IMR-90 (cell line): ENCODE measurements at regions not wholly inside any gene's neighbourhood (a gene's known extent, or its start where the extent isn't known, plus 50 kb on each side); places are given as distances from the start of the nearest gene placed in this dataset.
A peak's percentile ranks its signal among the peaks of the same experiment; 100 is the strongest.

Experiments
- ATAC-seq: fragments of 200-7000 bp; cut with Tn5 transposase; 2 replicates; pipeline ENCODE4 v1.9.1; 2020; ENCODE audit warnings: low read depth, mild to moderate bottlenecking, moderate library complexity
- BruUV-seq: library from RNA; stranded (reverse); fragments of 400-500 nt; replicated peaks from 2 replicates; lab custom pipeline; 2021; lab: Mats Ljungman, UMichigan
- CTCF ChIA-PET: fragments of 300-600 bp; formaldehyde crosslinking; extraction: SDS; loops from one replicate; lab custom pipeline; 2021; ENCODE audit warnings: antibody characterized with exemption; lab: Yijun Ruan, JAX
- POLR2A ChIA-PET: fragments of 300-600 bp; sonication (Branson Sonifier 250); formaldehyde crosslinking; loops from one replicate; lab custom pipeline; 2022; ENCODE audit warnings: antibody characterized with exemption; ENCODE audit not compliant: unreplicated experiment; lab: Charles Lee
- DNase-seq: peaks from one replicate; pipeline ENCODE4 v3.0.0; 2013
- H2AFZ ChIP-seq: replicated peaks from 2 replicates; pipeline ENCODE3; 2013; ENCODE audit warnings: low read length, mild to moderate bottlenecking; ENCODE audit not compliant: poor library complexity
- H2AK5ac ChIP-seq: 2 replicates; pipeline ENCODE4 v1.6.1; 2013; ENCODE audit warnings: low read depth, low read length, inconsistent platforms
- H2AK9ac ChIP-seq: replicated peaks from 2 replicates; pipeline ENCODE3; 2013; ENCODE audit warnings: mild to moderate bottlenecking, low read depth, low read length, moderate library complexity; ENCODE audit not compliant: poor library complexity
- H2BK120ac ChIP-seq: 2 replicates; pipeline ENCODE4 v1.6.1; 2013; ENCODE audit warnings: low read depth, low read length, inconsistent platforms
- H2BK15ac ChIP-seq: 3 replicates; pipeline ENCODE4 v1.6.1; 2013; ENCODE audit warnings: low read depth, low read length, inconsistent platforms
- H2BK20ac ChIP-seq: 2 replicates; pipeline ENCODE4 v1.6.1; 2013; ENCODE audit warnings: low read depth, mild to moderate bottlenecking, inconsistent platforms, low read length, moderate library complexity
- H2BK5ac ChIP-seq: 2 replicates; pipeline ENCODE4 v1.6.1; 2013; ENCODE audit warnings: mild to moderate bottlenecking, low read depth, low read length, inconsistent platforms; ENCODE audit not compliant: poor library complexity, severe bottlenecking
- H3K14ac ChIP-seq: replicated peaks from 2 replicates; pipeline ENCODE4 v1.6.1; 2013; ENCODE audit warnings: low read depth, low read length, inconsistent platforms
- H3K18ac ChIP-seq: 2 replicates; pipeline ENCODE4 v1.6.1; 2013; ENCODE audit warnings: low read depth, low read length, control low read depth
- H3K23ac ChIP-seq: 2 replicates; pipeline ENCODE4 v1.6.1; 2013; ENCODE audit warnings: low read depth, low read length, inconsistent platforms
- H3K27ac ChIP-seq: 2 replicates; pipeline ENCODE4 v1.5.1; 2013; ENCODE audit warnings: mild to moderate bottlenecking, control low read depth, low read length; ENCODE audit not compliant: insufficient read depth
- H3K27me3 ChIP-seq: 2 replicates; pipeline ENCODE4 v1.6.1; 2013; ENCODE audit warnings: low read length; ENCODE audit not compliant: control insufficient read depth, insufficient read depth
- H3K36me3 ChIP-seq: 2 replicates; pipeline ENCODE4 v1.6.1; 2013; ENCODE audit warnings: low read length, mixed read lengths; ENCODE audit not compliant: control insufficient read depth, insufficient read depth
- H3K4ac ChIP-seq: 2 replicates; pipeline ENCODE4 v1.6.1; 2013; ENCODE audit warnings: low read depth, low read length, inconsistent platforms
- H3K4me1 ChIP-seq: 2 replicates; pipeline ENCODE4 v1.6.1; 2013; ENCODE audit warnings: low read length, mixed read lengths; ENCODE audit not compliant: control insufficient read depth, insufficient read depth
- H3K4me2 ChIP-seq: 2 replicates; pipeline ENCODE4 v1.6.1; 2013; ENCODE audit warnings: low read depth, mild to moderate bottlenecking, control low read depth, low read length, moderate library complexity
- H3K4me3 ChIP-seq: 2 replicates; pipeline ENCODE4 v1.5.1; 2013; ENCODE audit warnings: low read depth, mild to moderate bottlenecking, control low read depth, low read length, moderate library complexity; ENCODE audit not compliant: insufficient read depth
- H3K56ac ChIP-seq: 2 replicates; pipeline ENCODE4 v1.6.1; 2013; ENCODE audit warnings: low read length, inconsistent platforms; ENCODE audit not compliant: insufficient read depth; ENCODE audit errors: extremely low read depth
- H3K79me1 ChIP-seq, 2 experiments: 2 replicates each; pipeline ENCODE4 v1.6.1; 2013; ENCODE audit warnings: low read length in 2 of 2, inconsistent platforms in 1 of 2, low read depth in 1 of 2
- H3K9ac ChIP-seq: 2 replicates; pipeline ENCODE4 v1.6.1; 2013; ENCODE audit warnings: low read depth, low read length, control low read depth
- H3K9me1 ChIP-seq: 2 replicates; pipeline ENCODE4 v1.6.1; 2013; ENCODE audit warnings: low read length, inconsistent platforms; ENCODE audit not compliant: insufficient read depth
- H3K9me3 ChIP-seq: 2 replicates; pipeline ENCODE4 v1.6.1; 2013; ENCODE audit warnings: low read length; ENCODE audit not compliant: control insufficient read depth, insufficient read depth
- H4K20me1 ChIP-seq: 2 replicates; pipeline ENCODE4 v1.6.1; 2013; ENCODE audit warnings: low read length, inconsistent platforms; ENCODE audit not compliant: insufficient read depth
- H4K5ac ChIP-seq: 2 replicates; pipeline ENCODE4 v1.6.1; 2013; ENCODE audit warnings: mild to moderate bottlenecking, low read depth, low read length, control low read depth
- H4K8ac ChIP-seq, 2 experiments: 2 replicates each; pipeline ENCODE4 v1.6.1; 2013; ENCODE audit warnings: low read depth in 2 of 2, low read length in 2 of 2, control low read depth in 1 of 2, inconsistent platforms in 1 of 2
- H4K91ac ChIP-seq: 2 replicates; pipeline ENCODE4 v1.6.1; 2013; ENCODE audit warnings: low read depth, low read length, inconsistent platforms; ENCODE audit not compliant: insufficient read depth
- BHLHE40 ChIP-seq: fragments of 150-350 bp; IDR thresholded peaks from 2 replicates; pipeline ENCODE4 v1.6.1; 2016; ENCODE audit warnings: mild to moderate bottlenecking, low read depth, low read length
- CEBPB ChIP-seq: IDR thresholded peaks from 2 replicates; pipeline ENCODE4 v1.6.1; 2012; ENCODE audit warnings: low read depth, low read length, improper control_type of control experiment
- CHD1 ChIP-seq: IDR thresholded peaks from 2 replicates; pipeline ENCODE4 v1.6.1; 2012; ENCODE audit warnings: low read depth, low read length, improper control_type of control experiment
- ELK1 ChIP-seq: fragments of 150-350 bp; IDR thresholded peaks from 2 replicates; pipeline ENCODE4 v1.6.1; 2016; ENCODE audit warnings: low read depth, mild to moderate bottlenecking, low read length, moderate library complexity, borderline replicate concordance
- MAZ ChIP-seq: IDR thresholded peaks from 2 replicates; pipeline ENCODE4 v1.6.1; 2012; ENCODE audit warnings: low read depth, mild to moderate bottlenecking, low read length, improper control_type of control experiment, moderate library complexity, borderline replicate concordance
- NFE2L2 ChIP-seq: fragments of 150-350 bp; IDR thresholded peaks from 2 replicates; pipeline ENCODE4 v1.6.1; 2016; ENCODE audit warnings: low read depth, mild to moderate bottlenecking, low read length
- POLR2A ChIP-seq: IDR thresholded peaks from 2 replicates; pipeline ENCODE4 v1.6.1; 2012; ENCODE audit warnings: mild to moderate bottlenecking, low read depth, low read length
- RAD21 ChIP-seq: IDR thresholded peaks from 2 replicates; pipeline ENCODE4 v1.6.1; 2012; ENCODE audit warnings: low read length, improper control_type of control experiment
- RFX5 ChIP-seq: IDR thresholded peaks from 2 replicates; pipeline ENCODE4 v1.8.0; 2012; ENCODE audit warnings: low read depth, mild to moderate bottlenecking, low read length, moderate library complexity
- WGBS, 2 experiments: methylation state at CpG; one replicate each; pipeline versions ENCODE4 v1.1.5 to v1.1.7; 2013; ENCODE audit warnings: missing lambda C conversion rate in 2 of 2; ENCODE audit not compliant: insufficient read length in 1 of 2; ENCODE audit errors: extremely low coverage in 2 of 2; 5-methylcytosine and 5-hydroxymethylcytosine counted together
- dilution Hi-C: fragments of 300-500 bp; cut with HindIII; formaldehyde crosslinking; loops from one replicate; pipeline ENCODE4 v1.14.3; 2018; ENCODE audit warnings: low sequenced_read_pairs; ENCODE audit not compliant: unreplicated experiment
- in situ Hi-C: fragments of 300-500 bp; cut with MboI; formaldehyde crosslinking; loops from 3 replicates; pipeline ENCODE4 v1.14.3; 2019; ENCODE audit warnings: low sequenced_read_pairs, inconsistent platforms, mixed read lengths
- intact Hi-C: fragments of 100-400 bp; cut with micrococcal nuclease; formaldehyde crosslinking; loops from 2 replicates; pipeline ENCODE4 v1.10.0; 2022

GRCh38 chr1:56355918-56356317 lies 223.4 kb downstream of the PLPP3 start:
- in situ Hi-C loops (no loop called here), intact Hi-C loops (no loop called here), dilution Hi-C loops (no loop called here)
- Histone ChIP-seq H2BK120ac (no peak overlapping the region), H2BK20ac (no peak overlapping the region), H3K9ac (no peak overlapping the region), H3K4me2 (no peak overlapping the region; the same call in 1 of the 2 replicates), H3K18ac (no peak overlapping the region), H3K9me1 (peaks cover 10% of the 10 kb centered on the region), H3K36me3 (no peaks in the 10 kb centered on the region), H3K79me1 (no peaks in the 10 kb centered on the region), H2BK15ac (no peak overlapping the region), H3K27me3 (no peaks in the 10 kb centered on the region; the same call in 1 of the 2 replicates), H4K8ac (no peak overlapping the region), H3K9me3 (no peaks in the 10 kb centered on the region), H3K4ac (no peak overlapping the region), H3K4me1 (peaks cover 5% of the 10 kb centered on the region; the same call in 1 of the 2 replicates), H2BK5ac (no peak overlapping the region), H2AFZ (no peak overlapping the region), H3K27ac (no peak overlapping the region), H3K56ac (no peak overlapping the region), H2AK5ac (no peak overlapping the region), H2AK9ac (no peak overlapping the region), H4K20me1 (no peaks in the 10 kb centered on the region), H3K4me3 (no peak overlapping the region), H3K23ac (no peak overlapping the region), H4K5ac (no peak overlapping the region), H3K14ac (no peak overlapping the region; the same call in 1 of the 2 replicates), H4K91ac (no peak overlapping the region)
- CTCF ChIA-PET: no interaction called here
- TF ChIP-seq RAD21 (no peak), MAZ (no peak), ELK1 (no peak), BHLHE40 (no peak), NFE2L2 (no peak), POLR2A (no peak), CEBPB (no peak), CHD1 (no peak), RFX5 (no peak)
- DNase-seq (peak; percentile 35), ATAC-seq (peak; percentile 55; the same call in 1 of the 2 replicates)
- POLR2A ChIA-PET: no interaction called here
- no CpG with 5 or more reads among the region's 3 CpGs for WGBS, 2 experiments
- BruUV-seq: no TSS peak
